ENCODE measurements at regions not wholly inside any gene's neighbourhood (a gene's known extent, or its start where the extent isn't known, plus 50 kb on each side); places are given as distances from the start of the nearest gene placed in this dataset.

GRCh38 chr5:125611541-125611940 lies 811.7 kb upstream of the GRAMD2B start:
- Histone ChIP-seq H3K79me2 (ENCODE audit: control insufficient read depth, insufficient read depth, low read length) (no peaks in the 10 kb centered on the region), H3K4me1 (ENCODE audit: control insufficient read depth, extremely low read depth, insufficient read depth, low read length) (no peaks in the 10 kb centered on the region), H4K20me1 (replicated peaks; ENCODE audit: control insufficient read depth, extremely low read depth, insufficient read depth, low read length) (no peaks in the 10 kb centered on the region), H3K4me2 (ENCODE audit: insufficient read depth, low read length) (no peak overlapping the region), H3K9ac (replicated peaks; ENCODE audit: extremely low read depth, insufficient read depth, low read length) (no peak overlapping the region), H3K4me3 (replicated peaks in 1 of 3; ENCODE audit: insufficient read depth in 1 of 3, low read depth in 1 of 3, low read length in 3 of 3) (no peak overlapping the region), H3K9me3 (replicated peaks; ENCODE audit: control insufficient read depth, insufficient read depth, low read length) (no peaks in the 10 kb centered on the region), H3K27me3 (ENCODE audit: control insufficient read depth in 2 of 2, insufficient read depth in 2 of 2, low read length in 2 of 2) (no peaks in the 10 kb centered on the region), H3K27ac (ENCODE audit: insufficient read depth, low read depth, low read length) (no peak overlapping the region), H3K36me3 (ENCODE audit: control insufficient read depth in 2 of 2, extremely low read depth in 1 of 2, insufficient read depth in 2 of 2, low read length in 2 of 2) (no peaks in the 10 kb centered on the region), H3K9me1 (replicated peaks; ENCODE audit: control insufficient read depth, extremely low read depth, insufficient read depth, low read length) (no peaks in the 10 kb centered on the region), H2AFZ (ENCODE audit: low read depth, low read length) (no peak overlapping the region)
- no peak for FAIRE-seq
- intact Hi-C loops (cut with micrococcal nuclease), result no loop called here
- TF ChIP-seq CTCF (IDR thresholded peaks at IDR 0.05; ENCODE audit: extremely low read depth in 1 of 2, insufficient read depth in 1 of 2, low read depth in 1 of 2, low read length in 2 of 2) (no peak), GATA2 (IDR thresholded peaks at IDR 0.05; ENCODE audit: insufficient read depth, insufficient read length, low read depth, low read length) (no peak), EZH2 (IDR thresholded peaks at IDR 0.05; ENCODE audit: borderline replicate concordance, low read depth, low read length, severe bottlenecking) (no peak), POLR2A (IDR thresholded peaks at IDR 0.05; ENCODE audit: low read depth, low read length) (no peak), MYC (IDR thresholded peaks at IDR 0.05; ENCODE audit: low read depth, low read length) (no peak), MAX (IDR thresholded peaks at IDR 0.05; ENCODE audit: insufficient read depth, insufficient read length) (no peak), POLR2AphosphoS5 (IDR thresholded peaks at IDR 0.05; ENCODE audit: insufficient read depth, low read depth, low read length) (no peak), JUN (IDR thresholded peaks at IDR 0.05; ENCODE audit: borderline replicate concordance, insufficient read depth, insufficient read length, low read depth) (no peak), FOS (IDR thresholded peaks at IDR 0.05; ENCODE audit: borderline replicate concordance, insufficient read depth, low read length) (no peak)
- DNase-seq (ENCODE audit: low read depth, low spot score), result no peak
- CTCF ChIA-PET, result no interaction called here
- POLR2A ChIA-PET, result no interaction called here
- no TSS peak for BruUV-seq (replicated peaks)
- dilution Hi-C loops (cut with MboI; ENCODE audit: extremely low pct_ligation_motif_present, low sequenced_read_pairs), result no loop called here

Measured in endothelial cell of umbilical vein (primary cell).